H9 (cell line): ENCODE measurements at regions not wholly inside any gene's neighbourhood (a gene's known extent, or its start where the extent isn't known, plus 50 kb on each side); places are given as distances from the start of the nearest gene placed in this dataset.
A peak's percentile ranks its signal among the peaks of the same experiment; 100 is the strongest.

ENCODE experiments used
- DNase-seq: peaks from one replicate; pipeline ENCODE4 v3.0.0-alpha.2; 2017
- H2AFZ ChIP-seq: one replicate; pipeline ENCODE4 v1.6.1; 2013; ENCODE audit warnings: mild to moderate bottlenecking, low read length, control low read depth, moderate library complexity
- H2AK5ac ChIP-seq: 2 replicates; pipeline ENCODE4 v1.6.1; 2013; ENCODE audit warnings: low read length, control low read depth, mixed read lengths; ENCODE audit not compliant: insufficient read length
- H2BK120ac ChIP-seq: one replicate; pipeline ENCODE4 v1.6.1; 2013; ENCODE audit warnings: low read depth, mild to moderate bottlenecking, low read length, control low read depth, inconsistent platforms; ENCODE audit not compliant: poor library complexity, severe bottlenecking
- H2BK12ac ChIP-seq: 2 replicates; pipeline ENCODE4 v1.6.1; 2013; ENCODE audit warnings: low read length, control low read depth, mixed read lengths, low read depth; ENCODE audit not compliant: insufficient read length
- H2BK15ac ChIP-seq: 2 replicates; pipeline ENCODE4 v1.6.1; 2013; ENCODE audit warnings: low read depth, low read length, control low read depth
- H2BK20ac ChIP-seq: one replicate; pipeline ENCODE4 v1.6.1; 2013; ENCODE audit warnings: low read depth, mild to moderate bottlenecking, low read length, control low read depth, inconsistent platforms; ENCODE audit not compliant: poor library complexity, severe bottlenecking
- H2BK5ac ChIP-seq: 2 replicates; pipeline ENCODE4 v1.6.1; 2013; ENCODE audit warnings: low read length, control low read depth, mixed read lengths; ENCODE audit not compliant: insufficient read length
- H3K14ac ChIP-seq: 2 replicates; pipeline ENCODE4 v1.6.1; 2013; ENCODE audit warnings: low read length, control low read depth; ENCODE audit not compliant: insufficient read depth
- H3K18ac ChIP-seq: 2 replicates; pipeline ENCODE4 v1.6.1; 2013; ENCODE audit warnings: low read depth, mild to moderate bottlenecking, mixed read lengths, low read length, control low read depth; ENCODE audit not compliant: insufficient read length
- H3K23ac ChIP-seq: 2 replicates; pipeline ENCODE4 v1.6.1; 2013; ENCODE audit warnings: low read length, control low read depth, mixed read lengths, low read depth; ENCODE audit not compliant: insufficient read length
- H3K23me2 ChIP-seq: 2 replicates; pipeline ENCODE4 v1.6.1; 2013; ENCODE audit warnings: low read depth, mild to moderate bottlenecking, mixed read lengths, low read length, control low read depth; ENCODE audit not compliant: insufficient read length, poor library complexity, severe bottlenecking
- H3K27ac ChIP-seq: 2 replicates; pipeline ENCODE4 v1.5.1; 2013; ENCODE audit warnings: low read length, control low read depth, mixed read lengths, low read depth; ENCODE audit not compliant: insufficient read length
- H3K27me3 ChIP-seq: 2 replicates; pipeline ENCODE4 v1.6.1; 2013; ENCODE audit warnings: low read length, control low read depth, inconsistent platforms; ENCODE audit not compliant: insufficient read depth
- H3K4ac ChIP-seq: 2 replicates; pipeline ENCODE4 v1.6.1; 2013; ENCODE audit warnings: low read depth, mild to moderate bottlenecking, control low read depth, inconsistent platforms, low read length, moderate library complexity
- H3K4me1 ChIP-seq: 2 replicates; pipeline ENCODE4 v1.6.1; 2013; ENCODE audit warnings: low read length, control low read depth, inconsistent platforms; ENCODE audit not compliant: insufficient read depth
- H3K4me2 ChIP-seq: 2 replicates; pipeline ENCODE4 v1.6.1; 2013; ENCODE audit warnings: low read length, control low read depth, mixed read lengths; ENCODE audit not compliant: insufficient read length, insufficient read depth
- H3K56ac ChIP-seq: 2 replicates; pipeline ENCODE4 v1.6.1; 2013; ENCODE audit warnings: low read depth, mild to moderate bottlenecking, mixed read lengths, low read length, control low read depth; ENCODE audit not compliant: insufficient read length
- H3K79me1 ChIP-seq: 2 replicates; pipeline ENCODE4 v1.6.1; 2013; ENCODE audit warnings: low read depth, mild to moderate bottlenecking, moderate library complexity, low read length, control low read depth, inconsistent platforms; ENCODE audit not compliant: insufficient read depth, poor library complexity, severe bottlenecking
- H3K79me2 ChIP-seq: 2 replicates; pipeline ENCODE4 v1.6.1; 2013; ENCODE audit warnings: low read length, control low read depth, inconsistent platforms; ENCODE audit not compliant: insufficient read depth
- H3K9ac ChIP-seq: 2 replicates; pipeline ENCODE4 v1.6.1; 2013; ENCODE audit warnings: low read length, control low read depth, mixed read lengths; ENCODE audit not compliant: insufficient read length; ENCODE audit errors: extremely low read depth
- H3K9me3 ChIP-seq: one replicate; pipeline ENCODE4 v1.6.1; 2013; ENCODE audit warnings: low read depth, low read length, inconsistent platforms; ENCODE audit not compliant: control insufficient read depth
- H3T11ph ChIP-seq: one replicate; pipeline ENCODE4 v1.6.1; 2013; ENCODE audit warnings: mild to moderate bottlenecking, low read length, control low read depth, inconsistent platforms
- H4K20me1 ChIP-seq: one replicate; pipeline ENCODE4 v1.6.1; 2013; ENCODE audit not compliant: control insufficient read depth, insufficient read length, insufficient read depth
- H4K5ac ChIP-seq: 2 replicates; pipeline ENCODE4 v1.6.1; 2013; ENCODE audit warnings: low read depth, mild to moderate bottlenecking, mixed read lengths, low read length, control low read depth; ENCODE audit not compliant: insufficient read length
- H4K8ac ChIP-seq: replicated peaks from 2 replicates; pipeline ENCODE4 v1.6.1; 2013; ENCODE audit warnings: low read length, control low read depth, mixed read lengths, low read depth; ENCODE audit not compliant: insufficient read length
- H4K91ac ChIP-seq: 2 replicates; pipeline ENCODE4 v1.6.1; 2013; ENCODE audit warnings: low read depth, mild to moderate bottlenecking, moderate library complexity, mixed read lengths, low read length, control low read depth; ENCODE audit not compliant: insufficient read length
- H3K27ac Mint-ChIP-seq, 3 experiments: 2 replicates in 2 of 3; 3 replicates in 1 of 3; pipeline ENCODE4 v1.8.0; 2020 to 2021; ENCODE audit warnings: mixed read lengths in 3 of 3, mild to moderate bottlenecking in 1 of 3, moderate library complexity in 1 of 3
- H3K27me3 Mint-ChIP-seq: 2 replicates; pipeline ENCODE4 v1.8.0; 2021; ENCODE audit warnings: low read depth, mild to moderate bottlenecking, moderate library complexity, mixed read lengths
- H3K36me3 Mint-ChIP-seq, 3 experiments: 2 replicates in 2 of 3; 3 replicates in 1 of 3; pipeline ENCODE4 v1.8.0; 2020 to 2021; ENCODE audit warnings: low read depth in 3 of 3, mixed read lengths in 3 of 3; ENCODE audit not compliant: insufficient read depth in 1 of 3
- H3K4me1 Mint-ChIP-seq, 2 experiments: 2 replicates each; pipeline ENCODE4 v1.8.0; 2020; ENCODE audit warnings: mixed read lengths in 2 of 2
- H3K4me3 Mint-ChIP-seq, 2 experiments: 2 replicates in 1 of 2; 3 replicates in 1 of 2; pipeline ENCODE4 v1.8.0; 2020 to 2021; ENCODE audit warnings: mild to moderate bottlenecking in 2 of 2, mixed read lengths in 2 of 2, moderate library complexity in 1 of 2
- H3K9me3 Mint-ChIP-seq, 2 experiments: 2 replicates in 1 of 2; 3 replicates in 1 of 2; pipeline ENCODE4 v1.8.0; 2020; ENCODE audit warnings: mild to moderate bottlenecking in 2 of 2, mixed read lengths in 2 of 2, moderate library complexity in 1 of 2
- CTCF ChIP-seq: fragments of 200-600 bp; sonication (generic); conservative IDR thresholded peaks from 3 replicates; pipeline ENCODE4 v1.8.0; 2021; ENCODE audit warnings: antibody characterized with exemption, mild to moderate bottlenecking
- WGBS: extraction: QIAGEN DNeasy Blood & Tissue Kit; methylation state at CpG from one replicate; pipeline ENCODE4 v1.1.7; 2013; ENCODE audit warnings: missing lambda C conversion rate, low lambda C conversion rate, mixed read lengths; ENCODE audit not compliant: insufficient read length; ENCODE audit errors: extremely low coverage; 5-methylcytosine and 5-hydroxymethylcytosine counted together

- no peaks in the 10 kb centered on the region for H3K36me3 Mint-ChIP-seq
- Histone ChIP-seq H3K79me1 (no peaks in the 10 kb centered on the region), H4K8ac (no peak overlapping the region), H3K14ac (no peak overlapping the region), H2BK120ac (no peak overlapping the region), H3K23ac (no peak overlapping the region), H3K18ac (no peak overlapping the region), H3K4me2 (no peak overlapping the region), H2AFZ (no peak overlapping the region), H3K4me1 (no peaks in the 10 kb centered on the region; the same call in 1 of the 2 replicates), H4K91ac (no peak overlapping the region), H3K9ac (no peak overlapping the region), H3K56ac (no peak overlapping the region), H2BK5ac (no peak overlapping the region), H4K20me1 (no peaks in the 10 kb centered on the region), H2BK12ac (no peak overlapping the region), H3K23me2 (no peaks in the 10 kb centered on the region), H3K4ac (no peak overlapping the region), H2BK15ac (no peak overlapping the region), H3K79me2 (no peaks in the 10 kb centered on the region), H4K5ac (no peak overlapping the region), H3T11ph (no peak overlapping the region), H3K9me3 (no peaks in the 10 kb centered on the region), H3K27me3 (no peaks in the 10 kb centered on the region), H2AK5ac (no peak overlapping the region), H2BK20ac (no peak overlapping the region), H3K27ac (no peak overlapping the region)
- no peaks in the 10 kb centered on the region; the same call in 1 of the 2 replicates for H3K27me3 Mint-ChIP-seq
- no peak overlapping the region for H3K4me3 Mint-ChIP-seq
- peaks cover 17 to 33% of the 10 kb centered on the region in 2 experiments for H3K4me1 Mint-ChIP-seq
- no peaks in the 10 kb centered on the region for H3K9me3 Mint-ChIP-seq
- peak overlapping the region in 1 of 3 experiments; percentile 38; a peak in 2 of 7 replicates for H3K27ac Mint-ChIP-seq
- no peak for DNase-seq
- WGBS: no CpG with 5 or more reads among the region's 5 CpGs
- TF ChIP-seq CTCF: no peak
These were observed 114.2 kb upstream of the PLEKHA5 start for GRCh38 chr12:19015285-19015684.
